ENCODE measurements at regions not wholly inside any gene's neighbourhood (a gene's known extent, or its start where the extent isn't known, plus 50 kb on each side); places are given as distances from the start of the nearest gene placed in this dataset.
"Not testable (repeated sequence)": the region's sequence is repeated elsewhere in the genome, so short reads cannot be mapped to it uniquely, and the experiment has no call there.

DNA sequence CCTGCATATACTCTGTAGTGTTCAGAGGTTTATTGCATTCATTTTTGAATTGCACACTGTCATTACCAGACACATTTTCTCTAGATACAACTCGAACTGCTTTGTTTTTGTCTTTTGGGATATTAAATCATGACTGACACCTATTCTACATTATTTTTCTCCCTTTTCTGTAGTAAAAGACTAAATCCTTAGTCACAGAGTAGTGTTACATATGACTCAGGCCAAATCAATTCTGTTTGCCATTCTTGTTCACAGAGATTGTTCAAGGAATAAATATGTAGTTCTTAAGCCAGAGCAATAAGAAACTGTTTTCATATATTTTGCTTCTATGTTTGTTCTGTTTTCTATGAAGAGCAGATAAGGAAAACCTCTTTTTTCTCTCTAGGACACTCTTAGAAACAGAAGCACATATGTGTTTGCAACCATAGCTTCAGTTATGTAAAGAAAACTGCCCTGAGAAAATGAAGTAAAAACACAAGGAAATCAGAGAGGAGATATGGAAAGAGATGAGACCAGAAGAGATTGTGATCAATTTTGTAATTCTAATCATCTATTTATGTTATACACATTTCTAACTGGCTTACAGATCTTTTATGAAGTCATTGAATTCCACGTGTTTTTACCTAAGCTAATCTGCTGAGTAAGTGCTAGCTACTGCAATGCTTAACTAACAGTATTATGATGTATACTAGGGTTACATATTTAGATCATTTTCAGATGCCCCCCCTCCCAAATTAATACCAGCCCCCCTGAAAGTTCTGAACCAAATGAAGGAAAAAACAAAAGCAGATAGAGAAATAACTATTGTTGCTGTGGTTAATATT lies 1995.6 kb upstream of the CDH6 start:
- DNase-seq = no peak

DNA sequence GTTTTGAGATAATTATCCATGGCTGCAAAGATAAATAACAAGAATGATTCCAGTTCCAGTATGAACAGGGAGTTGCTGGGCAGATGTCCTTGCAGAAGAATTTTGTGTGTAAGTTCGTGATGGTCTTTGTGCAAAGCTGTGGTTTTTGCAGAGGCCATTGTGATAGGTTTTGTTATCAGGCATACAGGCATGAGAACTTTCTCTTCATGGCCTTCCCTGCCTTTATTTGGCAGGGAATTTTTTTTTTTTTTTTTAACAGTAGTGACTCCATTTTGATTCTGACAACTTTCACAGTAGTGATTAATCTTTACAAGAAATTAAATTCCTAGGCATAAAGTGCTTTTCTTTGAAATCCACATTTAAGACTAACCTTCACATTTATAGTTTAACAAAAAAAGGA lies 1999.5 kb upstream of the CDH6 start:
- no peak for DNase-seq

DNA sequence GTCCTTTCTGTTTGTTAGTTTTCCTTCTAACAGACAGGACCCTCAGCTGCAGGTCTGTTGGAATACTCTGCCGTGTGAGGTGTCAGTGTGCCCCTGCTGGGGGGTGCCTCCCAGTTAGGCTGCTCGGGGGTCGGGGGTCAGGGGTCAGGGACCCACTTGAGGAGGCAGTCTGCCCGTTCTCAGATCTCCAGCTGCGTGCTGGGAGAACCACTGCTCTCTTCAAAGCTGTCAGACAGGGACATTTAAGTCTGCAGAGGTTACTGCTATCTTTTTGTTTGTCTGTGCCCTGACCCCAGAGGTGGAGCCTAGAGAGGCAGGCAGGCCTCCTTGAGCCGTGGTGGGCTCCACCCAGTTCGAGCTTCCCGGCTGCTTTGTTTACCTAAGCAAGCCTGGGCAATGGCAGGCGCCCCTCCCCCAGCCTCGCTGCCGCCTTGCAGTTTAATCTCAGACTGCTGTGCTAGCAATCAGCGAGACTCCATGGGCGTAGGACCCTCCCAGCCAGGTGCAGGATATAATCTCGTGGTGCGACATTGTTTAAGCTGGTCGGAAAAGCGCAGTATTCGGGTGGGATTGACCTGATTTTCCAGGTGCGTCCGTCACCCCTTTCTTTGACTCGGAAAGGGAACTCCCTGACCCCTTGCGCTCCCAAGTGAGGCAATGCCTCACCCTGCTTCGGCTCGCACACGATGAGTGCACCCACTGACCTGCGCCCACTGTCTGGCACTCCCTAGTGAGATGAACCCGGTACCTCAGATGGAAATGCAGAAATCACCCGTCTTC lies 2002.0 kb upstream of the CDH6 start:
- not testable (repeated sequence) for DNase-seq

GRCh38 chr5:29190398-29190797 lies 2003.1 kb upstream of the CDH6 start:
- not testable (repeated sequence) for DNase-seq

DNA sequence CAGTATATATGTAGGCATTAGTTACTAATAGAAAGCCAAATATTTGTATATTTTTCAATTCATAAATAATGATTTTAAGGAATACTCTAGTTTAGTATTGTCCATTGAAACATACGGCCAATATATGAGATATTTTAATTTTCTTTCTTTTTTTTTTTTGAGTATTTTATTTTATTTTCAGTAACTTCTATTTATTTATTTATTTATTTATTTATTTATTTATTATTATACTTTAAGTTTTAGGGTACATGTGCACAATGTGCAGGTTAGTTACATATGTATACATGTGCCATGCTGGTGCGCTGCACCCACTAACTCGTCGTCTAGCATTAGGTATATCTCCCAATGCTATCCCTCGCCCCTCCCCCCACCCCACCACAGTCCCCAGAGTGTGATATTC lies 2007.1 kb upstream of the CDH6 start:
- not testable (repeated sequence) for DNase-seq

- DNase-seq = no peak
Observed at GRCh38 chr5:29185558-29185957, 2007.9 kb upstream of the CDH6 start.

GRCh38 chr5:29175774-29176173 lies 2017.7 kb upstream of the CDH6 start:
- DNase-seq = no peak

DNA sequence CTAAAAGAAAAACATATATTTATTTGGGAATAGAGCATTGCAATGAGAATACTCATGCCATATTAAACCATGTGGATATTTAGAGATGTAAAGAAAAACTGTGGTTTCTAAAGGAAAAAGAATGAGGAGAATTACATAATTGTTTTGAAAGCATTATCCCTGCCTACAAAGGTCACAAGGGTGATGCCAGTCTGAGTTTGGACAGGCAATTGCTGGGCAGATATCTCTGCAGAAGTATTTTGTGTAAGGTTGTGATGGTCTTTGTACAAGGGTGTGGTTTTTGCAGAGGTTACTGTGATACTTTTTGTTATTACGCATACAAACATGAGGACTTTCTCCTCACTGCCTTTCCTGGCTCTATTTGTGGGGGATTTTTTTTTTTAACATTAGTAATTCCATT lies 2022.9 kb upstream of the CDH6 start:
- DNase-seq = no peak

GRCh38 chr5:29169886-29170285 lies 2023.6 kb upstream of the CDH6 start:
- DNase-seq = no peak

- no peak for DNase-seq
Observed at GRCh38 chr5:29162297-29162696, 2031.2 kb upstream of the CDH6 start.

DNA sequence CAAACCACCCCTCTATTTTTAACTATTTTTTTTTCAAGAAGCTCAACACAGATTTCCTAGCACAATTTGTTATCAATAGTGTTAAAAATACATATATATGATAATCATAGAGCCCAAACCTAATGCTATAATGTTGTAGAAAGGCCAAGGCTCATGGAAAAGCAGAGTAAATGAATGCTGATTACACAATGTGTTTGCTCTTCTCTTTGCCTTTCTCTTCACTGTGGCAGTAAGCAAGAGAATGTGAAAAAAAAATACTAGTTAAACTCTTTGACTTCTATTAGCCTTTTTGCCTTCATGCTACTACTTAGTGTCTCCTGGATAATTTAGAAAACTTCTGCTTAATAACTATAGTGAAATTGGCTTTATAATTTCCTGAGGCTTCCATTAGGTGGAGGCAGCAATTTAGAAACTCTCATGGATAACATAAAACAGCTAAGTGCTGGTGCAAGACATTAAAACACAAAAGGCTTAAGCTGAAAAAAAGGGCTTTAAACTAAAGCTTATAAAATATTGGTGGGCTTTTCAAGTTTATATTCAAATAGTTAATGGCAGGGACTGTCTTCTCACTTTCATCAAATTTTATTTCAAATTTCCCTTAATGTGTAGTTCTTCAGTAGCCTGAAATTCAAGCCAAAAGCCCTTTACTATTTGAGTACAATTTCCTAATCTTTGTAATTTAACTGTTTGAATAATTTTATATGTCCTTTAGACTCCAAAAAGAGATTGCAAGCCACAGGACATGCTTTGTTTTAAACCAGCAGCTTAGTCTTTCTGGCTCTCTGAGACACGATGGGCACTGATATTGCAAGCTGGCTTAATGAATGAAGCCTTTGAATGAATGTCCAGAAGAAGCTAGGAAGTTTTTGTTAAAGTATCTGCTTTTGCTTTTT lies 2031.8 kb upstream of the CDH6 start:
- DNase-seq = no peak

DNA sequence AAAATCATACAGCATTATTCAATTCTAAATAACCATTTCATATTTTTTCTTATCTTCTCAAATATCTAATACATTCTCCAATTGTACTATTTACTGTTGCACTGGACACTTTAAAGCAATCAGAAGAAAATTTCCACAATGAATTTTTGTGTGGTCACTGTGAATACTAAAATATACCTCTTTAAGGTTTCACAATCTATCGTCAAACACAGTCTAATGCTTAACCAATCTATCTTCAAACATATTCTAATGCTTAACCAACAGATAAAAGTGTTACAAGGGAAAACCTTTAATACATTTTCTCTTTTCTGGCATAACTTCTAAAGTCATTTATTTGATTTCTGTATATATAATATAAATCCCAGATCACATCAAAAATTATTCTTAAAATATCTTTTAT lies 2035.5 kb upstream of the CDH6 start:
- no peak for DNase-seq

- no peak for DNase-seq
Observed at GRCh38 chr5:29150840-29151239, 2042.6 kb upstream of the CDH6 start.

- DNase-seq = no peak
Observed at GRCh38 chr5:29148581-29148980, 2044.9 kb upstream of the CDH6 start.

DNA sequence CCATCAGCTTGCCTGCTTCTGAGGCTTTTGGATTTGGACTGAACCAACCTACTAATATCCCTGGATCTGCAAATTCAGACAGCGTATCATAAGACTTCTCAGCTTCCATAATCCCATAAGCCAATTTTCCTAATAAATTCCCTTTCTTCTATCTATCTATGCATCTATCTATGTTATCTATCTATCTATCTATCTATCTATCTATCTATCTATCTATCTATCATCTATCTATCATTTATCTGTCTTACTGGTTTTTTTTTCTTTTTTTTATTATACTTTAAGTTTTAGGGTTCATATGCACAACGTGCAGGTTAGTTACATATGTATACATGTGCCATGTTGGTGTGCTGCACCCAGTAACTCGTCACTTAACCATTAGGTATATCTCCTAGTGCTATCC lies 2045.4 kb upstream of the CDH6 start:
- DNase-seq = no peak

DNA sequence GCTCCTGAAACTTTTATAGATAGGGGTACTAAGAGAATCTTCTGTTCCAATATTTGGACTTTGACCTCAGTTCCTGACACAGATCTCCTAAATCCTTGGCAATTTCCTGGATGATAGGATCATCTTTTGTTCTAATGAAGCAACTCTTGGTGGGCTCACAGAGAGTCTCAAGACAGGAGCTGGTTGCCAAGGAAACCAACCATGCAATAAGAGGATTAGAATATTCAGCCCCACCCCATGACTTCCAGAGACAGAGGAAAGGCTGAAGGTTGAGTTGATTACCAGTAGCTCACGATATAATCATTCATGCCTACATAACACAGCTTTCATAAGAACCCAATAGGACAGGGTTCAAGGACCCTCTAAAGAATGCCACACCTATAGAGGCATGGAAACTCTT lies 2050.2 kb upstream of the CDH6 start:
- no peak for DNase-seq

GRCh38 chr5:29134418-29134817 lies 2059.1 kb upstream of the CDH6 start:
- no peak for DNase-seq

DNA sequence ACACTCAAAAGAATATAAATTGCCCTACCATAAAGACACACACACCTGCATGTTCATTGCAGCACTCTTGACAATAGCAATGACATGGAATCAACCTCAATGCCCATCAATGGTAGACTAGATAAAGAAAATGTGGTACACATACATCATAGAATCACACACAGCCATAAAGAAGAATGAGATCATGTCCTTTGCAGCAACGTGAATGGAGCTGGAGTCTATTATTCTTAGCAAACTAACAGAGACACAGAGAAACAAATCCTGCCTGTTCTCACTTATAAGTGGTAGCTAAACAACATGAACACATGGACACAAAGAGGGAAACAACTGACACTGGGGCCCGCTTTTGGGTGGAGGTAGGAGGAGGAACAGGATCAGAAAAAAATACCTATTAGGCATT lies 2062.2 kb upstream of the CDH6 start:
- DNase-seq = no peak

- no peak for DNase-seq
Observed at GRCh38 chr5:29130786-29131185, 2062.7 kb upstream of the CDH6 start.

DNA sequence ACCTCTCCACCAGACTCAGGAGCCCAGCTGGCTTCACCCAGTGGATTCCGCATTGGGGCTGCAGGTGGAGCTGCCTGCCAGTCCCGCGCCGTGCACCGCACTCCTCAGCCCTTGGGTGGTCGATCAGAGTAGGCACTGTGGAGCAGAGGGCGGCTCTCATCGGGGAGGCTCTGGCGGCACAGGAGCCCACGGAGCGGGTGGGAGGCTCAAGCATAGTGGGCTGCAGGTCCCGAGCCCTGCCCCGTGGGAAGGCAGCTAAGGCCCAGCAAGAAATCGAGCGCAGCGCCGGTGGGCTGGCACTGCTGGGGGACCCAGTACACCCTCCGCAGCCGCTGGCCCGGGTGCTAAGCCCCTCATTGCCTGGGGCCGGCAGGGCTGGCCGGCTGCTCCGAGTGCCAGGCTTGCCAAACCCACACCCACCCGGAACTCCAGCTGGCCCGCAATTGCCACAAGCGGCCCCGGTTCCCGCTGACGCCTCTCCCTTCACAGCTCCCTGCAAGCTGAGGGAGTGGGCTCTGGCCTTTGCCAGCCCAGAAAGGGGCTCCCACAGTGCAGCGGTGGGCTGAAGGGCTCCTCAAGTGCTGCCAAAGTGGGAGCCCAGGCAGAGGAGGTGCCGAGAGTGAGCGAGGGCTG lies 2065.8 kb upstream of the CDH6 start:
- DNase-seq = not testable (repeated sequence)

GRCh38 chr5:29126462-29126861 lies 2067.0 kb upstream of the CDH6 start:
- DNase-seq = not testable (repeated sequence)

- DNase-seq = no peak
Observed at GRCh38 chr5:29122306-29122705, 2071.2 kb upstream of the CDH6 start.

DNA sequence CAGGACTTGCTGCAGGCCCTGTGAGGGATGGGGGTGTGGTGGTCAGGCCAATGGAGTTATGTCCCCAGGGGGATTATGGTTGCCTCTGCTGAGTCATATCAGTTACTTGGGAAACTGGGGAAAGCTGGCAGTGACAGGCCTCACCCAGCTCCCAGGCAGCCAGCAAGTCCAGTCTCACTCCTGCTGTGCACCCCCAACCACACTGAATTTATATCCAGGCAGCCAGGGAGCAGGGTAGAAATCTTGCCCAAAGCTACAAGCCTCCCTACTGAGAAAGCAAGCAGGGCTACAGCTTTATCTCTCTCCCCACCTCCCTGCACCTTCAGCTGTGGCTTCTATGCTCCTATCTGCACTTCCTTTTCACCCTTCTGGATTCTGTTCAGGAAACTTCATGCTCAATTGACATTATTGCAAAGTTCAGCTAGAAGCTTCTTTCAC lies 2076.0 kb upstream of the CDH9 start:
- DNase-seq = no peak
